Umbilical cord (tissue), 1 donor: ENCODE measurements at regions not wholly inside any gene's neighbourhood (a gene's known extent, or its start where the extent isn't known, plus 50 kb on each side); places are given as distances from the start of the nearest gene placed in this dataset.
A peak's percentile ranks its signal among the peaks of the same experiment; 100 is the strongest.

ENCODE experiments used
- DNase-seq: peaks from one replicate; pipeline ENCODE4 v3.0.0-alpha.2; 2015; ENCODE audit warnings: low spot score

DNA sequence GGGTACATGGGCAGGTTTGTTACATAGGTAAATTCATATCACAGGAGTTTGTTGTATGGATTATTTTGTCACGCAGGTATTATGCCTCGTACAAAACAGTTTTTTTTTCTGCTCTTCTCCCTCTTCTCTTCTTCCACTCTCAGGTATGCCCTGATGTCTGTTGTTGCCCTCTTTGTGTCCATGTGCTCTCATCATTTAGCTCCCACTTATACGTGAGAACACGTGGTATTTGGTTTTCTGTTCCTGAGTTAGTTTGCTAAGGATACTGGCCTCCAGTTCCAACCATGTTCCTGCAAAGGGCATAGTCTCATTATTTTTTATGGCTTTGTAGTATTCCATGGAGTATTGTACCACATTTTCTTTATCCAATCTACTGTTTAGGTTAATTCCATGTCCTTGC, 65.7 kb downstream of the UNC5CL start:
- DNase-seq = no peak

DNA sequence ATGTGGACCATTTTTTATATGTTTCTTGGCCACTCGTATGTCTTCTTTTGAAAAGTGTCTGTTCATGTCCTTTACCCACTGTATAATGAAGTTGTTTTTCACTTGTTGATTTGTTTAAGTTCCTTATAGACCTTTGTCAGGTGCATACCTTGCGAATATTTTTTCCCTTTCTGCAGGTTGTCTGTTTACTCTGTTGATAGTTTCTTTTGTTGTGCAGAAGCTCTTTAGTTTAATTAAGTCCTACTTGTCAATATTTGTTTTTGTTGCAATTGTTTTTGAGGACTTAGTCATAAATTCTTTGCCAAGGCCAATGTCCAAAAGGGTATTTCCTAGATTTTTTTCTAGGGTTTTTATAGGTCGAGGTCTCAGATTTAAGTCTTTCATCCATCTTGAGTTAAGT, 66.2 kb downstream of the UNC5CL start:
- DNase-seq = no peak

DNA sequence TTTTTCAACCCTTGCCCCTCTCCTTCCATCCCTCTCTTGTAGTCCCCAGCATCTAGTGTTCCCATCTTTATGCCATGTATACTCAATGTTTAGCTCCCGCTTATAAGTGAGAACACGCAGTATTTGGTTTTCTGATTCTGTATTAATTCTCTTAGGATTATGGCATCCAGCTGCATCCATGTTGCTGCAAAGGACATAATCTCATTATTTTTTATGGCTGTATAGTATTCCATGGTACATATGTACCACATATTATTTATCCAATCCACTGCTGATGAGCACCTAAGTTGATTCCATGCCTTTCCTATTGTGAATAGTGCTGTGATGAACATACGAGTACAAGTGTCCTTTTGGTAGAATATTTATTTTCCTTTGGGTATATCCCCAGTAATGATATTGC, 66.8 kb downstream of the UNC5CL start:
- no peak for DNase-seq

DNA sequence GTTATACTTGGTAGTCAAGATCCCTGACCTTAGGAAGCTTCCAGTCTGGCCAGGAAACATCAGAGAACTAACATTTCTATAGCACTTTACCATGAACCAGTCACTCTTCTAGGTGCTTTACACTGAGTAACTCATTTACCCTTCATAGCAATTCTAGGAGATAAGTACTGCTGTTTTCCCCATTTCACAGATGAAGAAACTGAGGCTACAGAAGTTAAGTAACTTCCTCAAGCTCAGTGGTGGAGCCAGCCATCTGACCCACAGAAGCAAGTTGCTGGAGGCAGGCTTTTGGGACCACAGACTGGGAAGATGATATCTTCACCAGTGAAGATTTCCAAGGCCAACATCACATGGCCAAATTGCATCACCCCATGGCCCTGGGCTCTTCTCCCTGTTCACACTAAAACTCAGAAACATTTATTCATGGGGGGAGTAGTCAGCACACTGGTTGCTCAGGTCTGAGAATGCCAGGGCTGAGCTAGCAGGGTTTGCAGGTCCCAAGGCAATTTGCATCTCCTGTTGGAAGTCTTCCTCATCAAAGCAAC, 70.3 kb downstream of the UNC5CL start:
- no peak for DNase-seq

GRCh38 chr6:40966860-40967259, 72.2 kb downstream of the UNC5CL start:
- no peak for DNase-seq

DNA sequence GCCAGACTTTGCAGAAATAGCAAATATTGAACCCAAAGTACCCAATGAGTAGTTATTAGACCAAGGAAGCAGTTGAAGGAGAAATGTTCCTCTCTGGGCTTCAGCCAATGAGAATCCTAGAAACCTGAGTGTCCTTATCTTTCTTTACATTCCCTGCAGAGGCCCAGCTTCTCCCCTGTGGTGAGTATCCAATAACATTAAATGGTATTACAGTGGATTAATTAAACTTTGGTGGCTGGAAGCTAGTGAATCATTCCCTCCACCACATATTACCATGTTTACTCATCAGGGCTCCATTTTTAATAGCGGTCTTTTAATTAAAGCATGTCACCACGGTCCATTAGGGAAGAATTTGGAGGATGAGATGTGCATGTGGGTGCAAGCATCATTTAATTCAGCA, 74.0 kb downstream of the UNC5CL start:
- no peak for DNase-seq

- no peak for DNase-seq
Observed at GRCh38 chr6:40963019-40963418, 76.0 kb downstream of the UNC5CL start.

- no peak for DNase-seq
Observed at GRCh38 chr6:40962241-40962640, 76.8 kb downstream of the UNC5CL start.

DNA sequence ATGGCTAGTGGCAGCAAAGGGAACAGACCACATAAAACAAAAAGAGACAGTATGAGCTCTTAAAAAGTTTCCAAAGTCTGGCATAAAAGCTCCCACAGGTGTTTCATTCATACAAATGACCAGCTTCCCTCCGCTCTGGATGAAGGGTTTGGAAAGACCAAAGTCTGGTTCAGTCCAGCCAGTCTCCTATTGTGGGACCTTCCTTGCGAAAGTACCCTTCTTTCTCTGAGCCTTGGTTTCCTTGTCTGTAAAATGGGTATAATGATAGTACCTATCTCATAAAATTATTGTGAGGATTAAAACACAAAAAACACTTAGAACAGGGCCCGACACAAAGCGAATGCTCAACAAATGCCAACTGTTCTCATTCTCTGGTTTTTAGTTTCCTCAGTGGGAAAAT, 77.2 kb downstream of the UNC5CL start:
- DNase-seq = no peak

DNA sequence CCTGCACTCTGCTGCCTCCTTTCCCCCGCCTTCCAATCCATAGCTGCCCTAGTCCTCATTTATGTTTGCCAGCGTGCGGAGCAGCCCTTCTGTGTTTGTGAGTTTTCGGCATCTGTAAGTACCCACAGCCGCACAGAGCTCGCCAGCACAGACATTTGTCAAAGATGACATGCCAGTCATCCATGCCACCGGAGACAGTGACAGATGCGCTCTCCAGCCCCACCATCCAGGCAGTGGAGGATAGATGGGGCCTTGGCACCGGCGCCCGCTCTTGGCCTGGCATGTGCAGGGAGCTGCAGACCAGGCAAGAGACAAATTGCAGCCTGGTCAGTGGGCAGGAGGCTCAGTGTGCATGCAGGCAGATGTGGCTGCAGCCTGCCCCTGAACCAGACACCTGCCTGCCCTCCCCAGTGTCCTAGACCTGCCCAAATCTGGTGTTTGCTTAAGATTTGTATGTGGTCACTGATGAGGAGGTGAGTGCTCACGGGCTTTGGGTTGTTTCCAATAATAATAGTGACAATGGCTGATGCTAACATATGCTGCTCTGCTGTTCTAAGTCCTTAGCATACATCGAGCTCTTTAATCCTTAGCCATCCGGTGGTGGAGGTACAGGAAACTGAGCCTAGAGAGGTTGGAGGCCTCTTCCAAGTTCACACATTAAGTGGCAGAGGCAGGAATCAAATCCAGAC, 78.1 kb downstream of the UNC5CL start:
- DNase-seq = no peak

- no peak for DNase-seq
Observed at GRCh38 chr6:40959781-40960327, 79.2 kb downstream of the UNC5CL start.

GRCh38 chr6:40958738-40959137, 80.3 kb downstream of the UNC5CL start:
- no peak for DNase-seq

GRCh38 chr6:40957616-40958492, 81.2 kb downstream of the UNC5CL start:
- DNase-seq = no peak

GRCh38 chr6:40956936-40957335, 82.1 kb downstream of the UNC5CL start:
- DNase-seq = no peak

- no peak for DNase-seq
Observed at GRCh38 chr6:40955178-40955545, 83.9 kb downstream of the UNC5CL start.

DNA sequence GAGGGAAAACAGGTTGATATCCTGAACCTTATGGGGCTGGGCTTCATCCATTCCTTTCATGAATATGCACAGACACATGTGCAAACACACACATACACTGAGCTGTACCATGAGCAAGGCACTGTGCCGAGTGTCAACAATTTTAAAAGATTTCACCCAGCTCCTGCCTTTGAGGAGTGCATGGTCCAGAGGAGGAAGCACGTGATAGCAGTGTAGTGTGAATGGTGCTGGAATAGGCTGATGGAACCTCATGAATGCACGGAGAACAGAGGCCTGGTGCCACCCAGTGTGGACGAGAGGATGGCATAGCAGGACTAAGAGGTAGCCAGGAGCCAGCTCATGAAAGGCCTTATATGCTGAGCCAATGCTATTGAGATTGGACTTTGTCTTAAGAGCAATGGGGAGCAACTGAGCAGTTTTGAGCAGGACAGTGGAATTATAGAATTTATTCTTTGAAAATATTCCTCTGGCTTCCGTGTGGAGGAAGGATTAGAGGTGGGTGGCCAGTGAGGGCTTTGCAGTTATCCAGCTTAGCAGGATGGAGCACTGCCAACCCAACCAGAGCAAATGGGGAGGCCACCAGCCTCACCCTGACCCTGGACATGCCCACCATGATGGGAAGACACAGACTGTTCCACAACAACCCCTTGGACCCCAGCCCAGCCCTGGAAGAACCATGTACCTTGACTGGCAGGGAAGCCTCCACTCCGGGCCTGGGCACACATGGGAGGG, 84.4 kb downstream of the UNC5CL start:
- DNase-seq = no peak

DNA sequence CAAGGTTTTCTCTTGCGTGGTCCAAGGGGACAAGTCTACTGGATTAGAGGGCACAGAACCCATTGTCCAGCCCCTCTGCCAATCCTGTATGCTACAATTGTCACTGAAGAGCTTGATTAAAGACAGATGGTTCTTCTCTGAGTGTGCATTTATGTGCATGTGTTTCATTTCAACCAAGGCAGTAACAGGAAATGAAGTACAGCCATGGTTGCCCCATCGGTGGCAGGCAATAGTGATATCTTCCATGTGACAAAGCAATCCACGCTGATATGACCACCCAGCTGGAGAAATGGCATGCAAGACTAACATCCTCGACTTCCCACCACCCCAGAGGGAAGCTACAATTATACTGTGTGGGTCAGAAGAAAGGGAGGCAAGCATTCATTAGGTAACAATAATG, 85.5 kb downstream of the UNC5CL start:
- DNase-seq = no peak

DNA sequence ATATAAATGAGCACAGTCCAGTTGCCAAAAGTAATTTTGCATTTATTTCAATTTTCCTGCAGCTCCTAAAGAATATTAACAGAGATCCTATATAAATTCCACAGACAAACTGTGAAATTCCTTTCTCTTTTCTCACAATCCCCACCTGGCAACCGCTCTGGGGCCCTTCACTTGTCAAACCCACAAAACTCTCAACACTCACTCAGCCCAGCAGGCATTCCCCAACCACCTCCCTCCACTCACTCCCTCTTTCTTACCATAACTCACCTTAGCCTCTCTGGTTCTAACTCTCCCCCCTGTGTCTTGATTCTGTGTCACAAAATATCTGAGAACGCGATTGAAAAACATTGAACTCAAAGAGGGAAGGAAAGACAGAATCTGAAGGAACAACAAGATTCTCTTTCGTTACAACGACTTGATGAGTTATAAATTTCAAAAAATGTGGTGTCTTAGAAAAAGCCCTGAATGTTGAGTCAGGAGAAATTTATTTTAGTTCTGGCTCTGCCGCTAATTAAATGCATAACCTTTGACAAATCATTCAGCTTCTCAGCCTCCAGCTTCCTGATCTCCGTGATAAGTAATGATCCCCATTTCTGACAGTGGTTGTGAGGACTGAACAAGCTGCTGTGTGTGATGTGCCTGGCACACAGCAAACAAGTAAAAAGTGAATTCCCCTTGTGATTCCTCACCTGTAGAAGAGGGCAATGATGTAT, 87.9 kb downstream of the UNC5CL start:
- no peak for DNase-seq

GRCh38 chr6:40948570-40948969, 90.5 kb downstream of the UNC5CL start:
- DNase-seq = no peak

DNA sequence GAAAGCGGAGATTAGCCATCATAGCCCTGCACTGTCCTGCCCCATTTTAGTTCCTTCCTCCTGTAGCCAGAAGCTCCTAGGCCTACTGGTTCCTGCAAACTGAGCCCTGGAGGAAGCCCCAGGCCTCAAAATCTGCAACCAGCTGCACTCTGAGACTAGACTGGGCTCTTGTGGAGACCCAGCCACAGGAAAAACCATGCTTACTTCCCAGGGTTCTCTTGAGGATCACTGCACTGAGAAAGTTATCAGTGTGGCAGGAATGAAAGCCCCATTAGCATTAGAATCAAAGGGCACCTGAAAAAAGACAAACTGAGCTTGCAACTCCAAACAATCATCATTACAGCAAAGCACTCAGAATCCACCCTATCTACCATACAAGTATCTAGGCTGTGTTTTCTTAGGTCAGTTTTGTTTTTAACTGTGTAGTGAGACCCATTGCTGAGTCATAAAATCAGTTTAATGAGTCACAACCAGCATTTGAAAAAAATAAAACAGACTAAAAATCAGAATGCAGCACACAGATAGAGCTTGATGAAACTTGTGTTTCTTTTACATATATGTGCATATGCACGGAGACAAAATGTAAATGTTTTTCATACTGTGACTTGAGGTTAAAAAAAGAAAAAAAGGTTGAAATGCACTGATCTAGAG, 91.0 kb downstream of the UNC5CL start:
- peak; percentile 55 for DNase-seq
